HL-60 (cell line): ENCODE measurements at regions not wholly inside any gene's neighbourhood (a gene's known extent, or its start where the extent isn't known, plus 50 kb on each side); places are given as distances from the start of the nearest gene placed in this dataset.

Experiments
- POLR2AphosphoS5 ChIP-seq: IDR thresholded peaks from 2 replicates; pipeline ENCODE4 v1.6.1; 2012; ENCODE audit warnings: low read depth
- SPI1 ChIP-seq: IDR thresholded peaks from 2 replicates; pipeline ENCODE4 v1.6.1; 2012; ENCODE audit warnings: low read depth, mild to moderate bottlenecking, borderline replicate concordance
- TF ChIP-seq, protein P1 (sequence below): IDR thresholded peaks from one replicate; pipeline ENCODE4 v1.5.1; 2011; ENCODE audit warnings: low read length, control low read depth, inconsistent platforms; ENCODE audit not compliant: insufficient read depth

DNA sequence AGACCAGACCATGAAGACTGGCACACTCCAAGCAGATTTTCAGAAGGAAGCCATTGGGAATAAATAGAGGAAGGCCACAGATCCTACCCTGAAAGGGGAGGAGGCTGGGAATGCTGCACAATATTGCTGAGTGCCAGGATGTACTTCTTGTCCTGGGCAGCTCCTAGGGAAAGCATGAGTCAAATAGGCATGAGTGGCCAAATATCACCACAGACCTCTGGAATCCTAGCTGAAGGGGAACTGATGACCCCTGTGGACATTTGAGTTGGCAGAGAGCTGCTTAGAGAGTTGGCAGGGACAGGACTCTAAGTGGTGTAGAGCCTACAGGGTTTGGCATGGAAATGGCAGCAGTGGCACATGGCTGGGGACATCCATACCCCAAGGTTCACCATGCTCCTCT is 234.3 kb upstream of the TRPC4 start:
- TF ChIP-seq, protein P1, sequence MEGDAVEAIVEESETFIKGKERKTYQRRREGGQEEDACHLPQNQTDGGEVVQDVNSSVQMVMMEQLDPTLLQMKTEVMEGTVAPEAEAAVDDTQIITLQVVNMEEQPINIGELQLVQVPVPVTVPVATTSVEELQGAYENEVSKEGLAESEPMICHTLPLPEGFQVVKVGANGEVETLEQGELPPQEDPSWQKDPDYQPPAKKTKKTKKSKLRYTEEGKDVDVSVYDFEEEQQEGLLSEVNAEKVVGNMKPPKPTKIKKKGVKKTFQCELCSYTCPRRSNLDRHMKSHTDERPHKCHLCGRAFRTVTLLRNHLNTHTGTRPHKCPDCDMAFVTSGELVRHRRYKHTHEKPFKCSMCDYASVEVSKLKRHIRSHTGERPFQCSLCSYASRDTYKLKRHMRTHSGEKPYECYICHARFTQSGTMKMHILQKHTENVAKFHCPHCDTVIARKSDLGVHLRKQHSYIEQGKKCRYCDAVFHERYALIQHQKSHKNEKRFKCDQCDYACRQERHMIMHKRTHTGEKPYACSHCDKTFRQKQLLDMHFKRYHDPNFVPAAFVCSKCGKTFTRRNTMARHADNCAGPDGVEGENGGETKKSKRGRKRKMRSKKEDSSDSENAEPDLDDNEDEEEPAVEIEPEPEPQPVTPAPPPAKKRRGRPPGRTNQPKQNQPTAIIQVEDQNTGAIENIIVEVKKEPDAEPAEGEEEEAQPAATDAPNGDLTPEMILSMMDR: no peak
- TF ChIP-seq SPI1: no peak
- TF ChIP-seq POLR2AphosphoS5: no peak
